Left hindlimb (tissue), 1 donor: ENCODE measurements at regions not wholly inside any gene's neighbourhood (a gene's known extent, or its start where the extent isn't known, plus 50 kb on each side); places are given as distances from the start of the nearest gene placed in this dataset.
A peak's percentile ranks its signal among the peaks of the same experiment; 100 is the strongest.

Source experiments
- DNase-seq: peaks from one replicate; pipeline ENCODE4 v3.0.0-alpha.2; 2018

GRCh38 chr2:15828576-15828975 is 111.8 kb upstream of the MYCN start:
- no peak for DNase-seq

GRCh38 chr2:15829091-15829801 is 111.1 kb upstream of the MYCN start:
- DNase-seq = no peak

- no peak for DNase-seq
Measured at GRCh38 chr2:15829985-15830384, 110.4 kb upstream of the MYCN start.

- no peak for DNase-seq
Measured at GRCh38 chr2:15830937-15831549, 109.3 kb upstream of the MYCN start.

- no peak for DNase-seq
Measured at GRCh38 chr2:15832030-15832709, 108.2 kb upstream of the MYCN start.

- no peak for DNase-seq
Measured at GRCh38 chr2:15832849-15833680, 107.3 kb upstream of the MYCN start.

- DNase-seq = no peak
Measured at GRCh38 chr2:15833731-15834130, 106.6 kb upstream of the MYCN start.

GRCh38 chr2:15834381-15835031 is 105.8 kb upstream of the MYCN start:
- DNase-seq = no peak

GRCh38 chr2:15835991-15836688 is 104.2 kb upstream of the MYCN start:
- DNase-seq = no peak

GRCh38 chr2:15836689-15837610 is 103.4 kb upstream of the MYCN start:
- DNase-seq = no peak

- DNase-seq = no peak
Measured at GRCh38 chr2:15838481-15839090, 101.8 kb upstream of the MYCN start.

- no peak for DNase-seq
Measured at GRCh38 chr2:15839426-15840124, 100.8 kb upstream of the MYCN start.

GRCh38 chr2:15840148-15840547 is 100.2 kb upstream of the MYCN start:
- no peak for DNase-seq

- no peak for DNase-seq
Measured at GRCh38 chr2:15840969-15841368, 99.4 kb upstream of the MYCN start.

- no peak for DNase-seq
Measured at GRCh38 chr2:15841776-15842560, 98.4 kb upstream of the MYCN start.

- DNase-seq = peak; percentile 42
Measured at GRCh38 chr2:15842758-15843666, 97.3 kb upstream of the MYCN start.

GRCh38 chr2:15844211-15844801 is 96.0 kb upstream of the MYCN start:
- DNase-seq = no peak
